ENCODE measurements at regions not wholly inside any gene's neighbourhood (a gene's known extent, or its start where the extent isn't known, plus 50 kb on each side); places are given as distances from the start of the nearest gene placed in this dataset.

GRCh38 chr7:106457678-106458077 is 172.9 kb upstream of the NAMPT start:
- Histone ChIP-seq H3K36me3 (ENCODE audit: insufficient read depth, low read length, poor library complexity, severe bottlenecking) (no peaks in the 10 kb centered on the region), H3K4me3 (ENCODE audit: low read depth, low read length, poor library complexity, severe bottlenecking) (no peak overlapping the region), H3K27ac (ENCODE audit: low read depth, low read length, poor library complexity, severe bottlenecking) (no peak overlapping the region), H3K4me1 (ENCODE audit: insufficient read depth, low read length, poor library complexity, severe bottlenecking) (no peaks in the 10 kb centered on the region), H3K9me3 (ENCODE audit: low read depth, low read length, poor library complexity, severe bottlenecking) (peaks cover 6% of the 10 kb centered on the region), H3K27me3 (replicated peaks; ENCODE audit: insufficient read depth, low read depth, low read length, poor library complexity) (no peaks in the 10 kb centered on the region)
- ChIA-PET CTCF (no interaction called here), POLR2A (ENCODE audit: low non-redundant PET) (no interaction called here)
- no peak for DNase-seq (ENCODE audit: low spot score)
- TF ChIP-seq EZH2 (IDR thresholded peaks at IDR 0.05; ENCODE audit: borderline replicate concordance, low read depth, low read length, poor library complexity, severe bottlenecking) (no peak), CTCF (conservative IDR thresholded peaks at IDR 0.05; ENCODE audit: low read depth, low read length) (no peak)
- intact Hi-C loops (cut with micrococcal nuclease; ENCODE audit: unreplicated experiment): no loop called here
- BruUV-seq (replicated peaks): no TSS peak

DNA sequence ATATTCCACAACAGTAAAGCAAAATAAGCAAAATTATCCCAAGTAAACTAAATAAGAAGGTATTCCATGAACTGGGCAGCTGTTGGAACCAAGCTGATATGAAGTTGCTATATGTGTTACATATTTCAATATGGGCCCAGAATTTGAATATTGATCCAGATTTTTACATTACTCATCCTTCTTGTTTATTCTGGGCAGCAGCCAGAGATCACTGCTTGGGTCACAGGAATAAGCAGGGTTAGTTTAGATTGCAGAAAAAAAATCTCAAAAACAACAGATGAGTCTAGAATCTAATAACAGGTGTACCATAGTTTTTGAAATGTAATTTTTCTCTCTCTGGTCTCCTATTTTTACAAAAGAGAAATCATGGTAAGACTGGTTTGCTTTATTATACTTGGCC is 171.5 kb upstream of the NAMPT start:
- no peak for DNase-seq (ENCODE audit: low spot score)
- ChIA-PET POLR2A (ENCODE audit: low non-redundant PET) (no interaction called here), CTCF (no interaction called here)
- intact Hi-C loops (cut with micrococcal nuclease; ENCODE audit: unreplicated experiment): no loop called here
- Histone ChIP-seq H3K4me1 (ENCODE audit: insufficient read depth, low read length, poor library complexity, severe bottlenecking) (no peaks in the 10 kb centered on the region), H3K4me3 (ENCODE audit: low read depth, low read length, poor library complexity, severe bottlenecking) (no peak overlapping the region), H3K36me3 (ENCODE audit: insufficient read depth, low read length, poor library complexity, severe bottlenecking) (no peaks in the 10 kb centered on the region), H3K27ac (ENCODE audit: low read depth, low read length, poor library complexity, severe bottlenecking) (no peak overlapping the region), H3K9me3 (ENCODE audit: low read depth, low read length, poor library complexity, severe bottlenecking) (peaks cover 7% of the 10 kb centered on the region), H3K27me3 (replicated peaks; ENCODE audit: insufficient read depth, low read depth, low read length, poor library complexity) (no peaks in the 10 kb centered on the region)
- TF ChIP-seq CTCF (conservative IDR thresholded peaks at IDR 0.05; ENCODE audit: low read depth, low read length) (no peak), EZH2 (IDR thresholded peaks at IDR 0.05; ENCODE audit: borderline replicate concordance, low read depth, low read length, poor library complexity, severe bottlenecking) (no peak)
- no TSS peak for BruUV-seq (replicated peaks)

DNA sequence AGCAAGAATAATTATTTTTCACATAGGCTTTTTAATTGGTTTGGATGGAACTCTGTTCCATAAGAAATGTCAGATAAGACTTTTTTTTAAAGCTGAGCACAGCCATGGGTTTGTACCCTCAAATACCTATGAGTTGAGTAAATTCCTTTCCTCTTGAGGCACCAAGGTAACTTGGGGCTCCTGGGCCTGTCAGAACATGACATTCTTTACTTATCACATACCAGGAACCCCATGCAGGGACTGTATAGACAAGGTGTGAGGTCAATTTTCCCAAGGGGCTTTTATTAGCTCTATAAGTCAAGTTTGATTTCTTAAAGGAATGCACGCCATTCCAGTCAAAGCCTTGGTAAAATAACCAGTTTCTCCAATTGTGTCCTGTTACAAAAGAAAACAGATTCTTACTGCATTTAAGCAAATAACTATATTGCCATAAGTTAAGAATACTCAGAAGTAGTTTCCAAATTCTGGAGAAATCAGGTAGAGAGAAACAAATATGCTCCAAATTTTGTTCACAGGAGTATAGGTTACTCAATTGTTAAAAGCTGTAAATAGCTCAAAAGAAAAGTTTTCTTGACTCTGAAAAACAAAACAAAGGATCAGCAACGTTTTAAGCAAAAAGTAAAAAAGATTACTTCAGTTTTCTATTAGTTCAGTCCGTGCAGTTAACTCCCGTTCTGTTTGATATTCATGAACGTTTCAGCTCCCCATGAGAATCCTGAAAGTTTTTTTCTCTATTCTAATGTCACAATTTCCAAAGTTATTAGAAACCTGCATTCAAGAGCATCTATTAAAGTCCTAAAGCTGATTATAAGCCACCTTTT is 167.5 kb upstream of the NAMPT start:
- H3K27me3 ChIP-seq (replicated peaks; ENCODE audit: insufficient read depth, low read depth, low read length, poor library complexity): no peaks in the 10 kb centered on the region
- ChIA-PET CTCF (no interaction called here), POLR2A (ENCODE audit: low non-redundant PET) (no interaction called here)
- no peak overlapping the region for H3K27ac ChIP-seq (ENCODE audit: low read depth, low read length, poor library complexity, severe bottlenecking)
- H3K36me3 ChIP-seq (ENCODE audit: insufficient read depth, low read length, poor library complexity, severe bottlenecking): no peaks in the 10 kb centered on the region
- intact Hi-C loops (cut with micrococcal nuclease; ENCODE audit: unreplicated experiment): no loop called here
- DNase-seq (ENCODE audit: low spot score): no peak
- BruUV-seq (replicated peaks): no TSS peak
- TF ChIP-seq CTCF (conservative IDR thresholded peaks at IDR 0.05; ENCODE audit: low read depth, low read length): no peak
- H3K9me3 ChIP-seq (ENCODE audit: low read depth, low read length, poor library complexity, severe bottlenecking): peaks cover 7% of the 10 kb centered on the region
- no peak overlapping the region for H3K4me3 ChIP-seq (ENCODE audit: low read depth, low read length, poor library complexity, severe bottlenecking)
- H3K4me1 ChIP-seq (ENCODE audit: insufficient read depth, low read length, poor library complexity, severe bottlenecking): no peaks in the 10 kb centered on the region

Data from A673 (cell line).